ENCODE measurements at regions not wholly inside any gene's neighbourhood (a gene's known extent, or its start where the extent isn't known, plus 50 kb on each side); places are given as distances from the start of the nearest gene placed in this dataset.

DNA sequence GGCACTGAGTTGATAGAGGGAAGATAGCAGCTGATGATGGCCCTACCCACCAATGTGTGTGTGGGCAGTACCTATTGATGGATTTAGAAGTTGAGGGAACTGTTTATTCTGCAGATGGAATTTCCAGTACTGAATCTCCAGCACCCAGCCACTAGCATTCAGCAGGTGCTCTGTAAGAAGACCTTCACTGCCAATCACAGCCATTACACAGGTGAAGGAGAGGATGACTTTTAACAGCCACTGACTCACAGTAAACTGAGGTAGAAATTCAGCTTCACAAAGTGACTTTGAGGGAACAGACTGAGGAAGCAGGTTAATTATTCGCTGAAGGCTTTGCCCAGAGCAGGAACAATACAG is 107.8 kb downstream of the GGTLC2 start:
- no peak for DNase-seq (ENCODE audit: low read depth)
- TF ChIP-seq, protein P1, sequence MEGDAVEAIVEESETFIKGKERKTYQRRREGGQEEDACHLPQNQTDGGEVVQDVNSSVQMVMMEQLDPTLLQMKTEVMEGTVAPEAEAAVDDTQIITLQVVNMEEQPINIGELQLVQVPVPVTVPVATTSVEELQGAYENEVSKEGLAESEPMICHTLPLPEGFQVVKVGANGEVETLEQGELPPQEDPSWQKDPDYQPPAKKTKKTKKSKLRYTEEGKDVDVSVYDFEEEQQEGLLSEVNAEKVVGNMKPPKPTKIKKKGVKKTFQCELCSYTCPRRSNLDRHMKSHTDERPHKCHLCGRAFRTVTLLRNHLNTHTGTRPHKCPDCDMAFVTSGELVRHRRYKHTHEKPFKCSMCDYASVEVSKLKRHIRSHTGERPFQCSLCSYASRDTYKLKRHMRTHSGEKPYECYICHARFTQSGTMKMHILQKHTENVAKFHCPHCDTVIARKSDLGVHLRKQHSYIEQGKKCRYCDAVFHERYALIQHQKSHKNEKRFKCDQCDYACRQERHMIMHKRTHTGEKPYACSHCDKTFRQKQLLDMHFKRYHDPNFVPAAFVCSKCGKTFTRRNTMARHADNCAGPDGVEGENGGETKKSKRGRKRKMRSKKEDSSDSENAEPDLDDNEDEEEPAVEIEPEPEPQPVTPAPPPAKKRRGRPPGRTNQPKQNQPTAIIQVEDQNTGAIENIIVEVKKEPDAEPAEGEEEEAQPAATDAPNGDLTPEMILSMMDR (conservative IDR thresholded peaks at IDR 0.05; ENCODE audit: low read depth, low read length), result no peak
- H3K4me3 ChIP-seq (ENCODE audit: low read depth, low read length), result no peak overlapping the region

DNA sequence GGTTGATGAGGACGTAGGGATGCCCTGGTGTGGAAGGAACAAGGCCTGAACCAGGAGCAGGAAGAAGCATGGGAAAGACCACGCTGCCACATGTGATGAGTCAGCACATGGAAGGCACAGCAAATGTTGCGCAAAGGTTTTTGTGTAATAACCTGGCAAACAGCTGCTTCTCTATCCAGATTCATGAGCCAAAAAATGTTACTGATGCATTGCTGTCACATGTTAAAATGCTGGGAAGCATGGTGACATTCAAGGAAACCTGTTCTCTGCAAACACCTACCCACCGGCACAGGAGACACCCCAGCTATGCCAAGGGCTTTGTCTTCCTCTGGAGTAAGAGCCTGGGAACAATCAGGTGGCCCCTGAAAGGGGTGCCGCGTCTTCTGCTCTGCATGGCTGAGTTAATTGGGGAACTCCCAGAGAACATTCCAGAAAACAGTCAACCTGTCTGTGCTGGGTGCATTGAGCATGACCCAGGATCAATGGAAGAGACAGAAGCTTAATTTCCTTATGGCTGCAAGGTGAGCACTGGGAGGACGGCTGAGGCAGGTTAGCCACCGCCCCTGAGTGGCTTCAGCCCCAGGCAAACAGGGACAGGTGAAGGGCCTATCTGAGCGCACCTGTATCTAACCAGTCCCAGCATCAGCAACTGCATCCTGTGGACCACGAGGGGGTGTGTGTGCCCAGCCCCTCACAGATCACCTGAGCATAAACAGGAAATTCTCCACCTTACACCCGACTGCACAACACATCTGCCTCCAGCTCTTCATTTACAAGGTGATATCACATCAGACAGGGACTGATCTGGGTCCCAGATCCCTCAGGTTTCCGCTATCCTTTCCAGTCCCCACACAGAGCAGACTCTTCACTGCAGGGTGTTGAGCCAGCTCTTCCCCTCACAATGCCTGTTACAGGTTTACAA is 108.4 kb downstream of the GGTLC2 start:
- no peak overlapping the region for H3K4me3 ChIP-seq (ENCODE audit: low read depth, low read length)
- TF ChIP-seq, protein P1 (conservative IDR thresholded peaks at IDR 0.05; ENCODE audit: low read depth, low read length), result no peak
- peak; percentile 75 for DNase-seq (ENCODE audit: low read depth)

DNA sequence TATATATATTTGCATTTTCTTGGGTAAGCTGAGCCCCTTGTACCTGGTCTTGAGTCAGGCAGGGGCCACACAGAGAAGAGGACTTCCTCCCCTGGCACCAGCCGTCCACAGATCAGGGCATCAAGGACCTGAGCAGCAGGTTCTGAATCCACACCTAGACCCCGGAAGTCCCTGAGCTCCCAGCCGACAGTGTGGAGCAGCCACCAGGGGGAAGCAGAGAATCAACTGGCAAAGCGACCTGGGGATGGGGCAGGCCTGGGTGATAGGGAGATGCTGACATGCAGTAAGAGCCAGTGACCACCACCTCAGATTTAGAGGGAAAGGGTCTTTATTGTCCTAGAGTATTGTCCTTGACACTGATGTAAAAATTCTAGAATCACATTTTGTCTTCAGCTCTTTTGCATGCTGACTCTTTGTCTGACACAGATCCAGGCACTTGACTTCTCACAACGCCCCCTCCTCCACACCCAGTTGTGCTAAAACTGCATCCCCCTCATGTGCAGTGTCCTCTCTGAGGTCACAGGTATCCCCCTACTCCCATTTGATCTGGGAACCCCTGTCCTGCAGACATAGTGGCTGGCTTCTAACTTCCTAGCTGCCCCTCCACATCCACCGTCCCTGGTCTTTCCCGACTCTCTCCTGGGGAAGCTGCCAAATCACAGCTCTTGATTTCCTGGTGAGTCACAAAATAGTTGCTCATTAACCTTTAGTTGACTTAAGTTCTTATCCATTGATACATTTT is 109.3 kb downstream of the GGTLC2 start:
- DNase-seq (ENCODE audit: low read depth), result peak; percentile 33
- TF ChIP-seq, protein P1 (conservative IDR thresholded peaks at IDR 0.05; ENCODE audit: low read depth, low read length), result peak; percentile 84
- H3K4me3 ChIP-seq (ENCODE audit: low read depth, low read length), result no peak overlapping the region

DNA sequence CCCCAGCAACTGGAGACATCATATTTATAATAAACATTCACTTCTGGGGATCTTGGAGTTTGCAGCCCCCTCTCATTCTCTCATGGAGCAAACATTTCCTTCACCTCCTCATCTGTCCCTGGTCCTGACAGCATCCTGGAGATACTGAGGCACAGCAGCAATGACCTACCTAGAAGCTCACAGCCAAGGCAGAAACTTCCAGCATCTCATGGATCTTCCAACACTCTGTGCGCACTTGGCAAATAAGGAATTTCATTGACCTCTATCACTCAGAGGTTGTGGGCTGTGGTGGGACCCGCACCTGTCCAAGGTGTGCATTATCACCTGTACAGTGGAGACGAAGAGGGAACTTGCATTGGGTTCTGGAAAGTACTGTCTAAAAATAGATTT is 109.8 kb downstream of the GGTLC2 start:
- TF ChIP-seq, protein P1 (conservative IDR thresholded peaks at IDR 0.05; ENCODE audit: low read depth, low read length), result no peak
- H3K4me3 ChIP-seq (ENCODE audit: low read depth, low read length), result no peak overlapping the region
- DNase-seq (ENCODE audit: low read depth), result no peak

DNA sequence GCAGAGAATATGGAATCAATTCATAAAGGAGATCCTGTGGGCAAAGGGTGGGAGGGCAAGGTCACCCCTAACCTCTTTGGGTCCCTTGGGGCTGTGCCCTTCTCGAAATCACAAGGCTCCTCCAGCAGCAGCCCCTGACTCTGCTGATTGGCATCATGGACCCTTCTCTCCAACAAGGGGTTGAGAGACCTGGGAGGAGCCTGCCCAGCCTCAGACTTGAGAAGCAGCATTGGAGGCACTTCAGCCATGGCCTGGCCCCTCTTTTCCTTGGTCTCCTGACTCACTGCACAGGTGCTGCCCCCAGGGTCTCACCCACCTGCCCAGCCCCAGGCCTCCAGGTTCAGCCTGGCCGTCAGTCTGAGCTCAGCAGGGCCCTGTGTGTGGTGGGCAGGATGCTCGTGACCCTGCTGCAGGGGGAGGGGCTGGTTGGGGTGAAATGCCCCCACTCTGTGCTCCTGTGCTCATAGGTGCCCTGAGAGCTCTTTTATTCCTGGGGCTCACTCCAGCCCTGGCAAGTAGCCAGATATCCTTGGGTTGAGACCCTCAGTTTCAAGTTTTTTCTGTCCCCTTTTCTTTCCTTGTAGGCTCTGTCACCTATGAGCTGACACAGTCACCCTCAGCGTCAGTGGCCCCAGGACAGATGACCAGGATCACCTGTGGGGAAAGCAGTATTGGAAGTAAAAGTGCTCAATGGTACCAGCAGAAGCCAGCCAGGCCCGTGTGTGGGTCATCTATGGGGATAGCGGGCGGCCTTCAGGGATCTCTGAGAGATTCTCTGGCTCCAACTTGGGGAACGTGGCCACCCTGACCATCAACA is 110.8 kb downstream of the GGTLC2 start:
- TF ChIP-seq, protein P1 (conservative IDR thresholded peaks at IDR 0.05; ENCODE audit: low read depth, low read length), result no peak
- DNase-seq (ENCODE audit: low read depth), result no peak
- no peak overlapping the region for H3K4me3 ChIP-seq (ENCODE audit: low read depth, low read length)

DNA sequence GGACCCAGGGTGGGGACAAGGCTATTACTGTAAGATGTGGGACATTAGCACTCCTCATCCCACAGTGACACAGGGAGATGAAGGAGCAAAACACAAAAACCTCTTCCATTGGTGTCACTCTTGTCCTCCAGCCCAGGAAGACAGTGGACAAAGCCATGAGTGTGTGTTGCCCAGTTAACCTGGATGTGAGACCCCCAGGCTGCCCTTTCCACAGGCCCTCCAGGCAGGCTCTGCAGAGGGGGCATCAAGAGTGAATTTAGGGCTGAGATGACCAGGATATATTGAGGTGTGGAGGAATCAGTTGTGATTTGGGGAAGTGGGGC is 111.3 kb downstream of the GGTLC2 start:
- TF ChIP-seq, protein P1 (conservative IDR thresholded peaks at IDR 0.05; ENCODE audit: low read depth, low read length), result no peak
- no peak overlapping the region for H3K4me3 ChIP-seq (ENCODE audit: low read depth, low read length)
- DNase-seq (ENCODE audit: low read depth), result no peak
